HG03097 (cell line): ENCODE measurements at regions not wholly inside any gene's neighbourhood (a gene's known extent, or its start where the extent isn't known, plus 50 kb on each side); places are given as distances from the start of the nearest gene placed in this dataset.
"Not testable (repeated sequence)": the region's sequence is repeated elsewhere in the genome, so short reads cannot be mapped to it uniquely, and the experiment has no call there.

Source experiments
- ATAC-seq: cut with Tn5 transposase; IDR thresholded peaks from one replicate; pipeline ENCODE4 v1.9.1; 2021; ENCODE audit not compliant: unreplicated experiment, low FRiP score

DNA sequence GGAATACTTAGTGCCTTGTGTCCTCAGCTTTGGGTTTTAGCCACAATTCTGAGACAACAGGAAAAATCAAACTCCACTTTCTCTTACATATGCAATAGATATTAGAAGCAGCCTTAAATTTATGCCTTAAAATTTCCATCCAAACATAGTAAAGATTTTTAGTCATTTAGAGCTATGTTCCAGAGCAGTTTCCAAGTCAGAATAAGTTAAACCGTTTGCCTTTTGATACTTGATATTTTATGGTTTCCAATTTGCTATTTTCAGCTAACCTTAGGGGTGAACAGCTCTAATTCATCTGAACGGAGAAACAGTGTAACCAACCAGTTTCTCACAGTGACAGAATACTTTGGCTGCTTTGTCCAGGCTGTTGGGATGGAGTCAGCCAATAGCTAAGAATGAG, 125.8 kb upstream of the RXFP1 start:
- ATAC-seq, result no peak

DNA sequence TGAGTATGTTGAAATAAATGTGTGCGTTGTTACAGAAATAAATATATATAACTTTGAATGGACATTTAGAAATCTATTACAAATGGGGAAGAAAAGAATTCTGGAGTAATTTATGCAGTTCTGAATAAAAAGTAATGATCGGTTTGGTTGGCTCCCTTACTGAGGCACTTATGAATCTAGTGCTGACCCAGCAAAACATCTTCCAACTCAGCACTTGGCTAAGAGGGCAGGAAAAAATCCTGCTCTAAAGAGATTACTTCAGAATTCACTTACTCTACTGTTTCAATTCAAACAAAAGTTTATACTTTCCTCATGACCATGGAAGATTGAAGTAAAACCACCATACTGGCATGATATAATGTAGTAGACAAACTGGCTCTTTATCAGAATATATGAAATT, 123.9 kb upstream of the RXFP1 start:
- no peak for ATAC-seq

DNA sequence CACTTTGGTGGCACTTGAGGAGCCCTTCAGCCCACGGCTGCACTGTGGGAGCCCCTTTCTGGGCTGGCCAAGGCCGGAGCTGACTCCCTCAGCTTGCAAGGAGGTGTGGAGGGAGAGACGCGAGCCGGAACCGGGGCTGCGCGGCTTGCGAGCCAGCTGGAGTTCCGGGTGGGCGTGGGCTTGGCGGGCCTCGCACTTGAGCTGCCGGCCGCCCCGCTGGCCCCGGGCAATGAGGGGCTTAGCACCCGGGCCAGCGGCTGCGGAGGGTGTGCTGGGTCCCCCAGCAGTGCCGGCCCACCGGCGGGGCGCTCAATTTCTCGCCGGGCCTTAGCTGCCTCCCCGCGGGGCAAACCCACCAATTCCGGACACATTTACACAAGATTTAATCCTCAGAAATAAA, 113.7 kb upstream of the RXFP1 start:
- not testable (repeated sequence) for ATAC-seq

DNA sequence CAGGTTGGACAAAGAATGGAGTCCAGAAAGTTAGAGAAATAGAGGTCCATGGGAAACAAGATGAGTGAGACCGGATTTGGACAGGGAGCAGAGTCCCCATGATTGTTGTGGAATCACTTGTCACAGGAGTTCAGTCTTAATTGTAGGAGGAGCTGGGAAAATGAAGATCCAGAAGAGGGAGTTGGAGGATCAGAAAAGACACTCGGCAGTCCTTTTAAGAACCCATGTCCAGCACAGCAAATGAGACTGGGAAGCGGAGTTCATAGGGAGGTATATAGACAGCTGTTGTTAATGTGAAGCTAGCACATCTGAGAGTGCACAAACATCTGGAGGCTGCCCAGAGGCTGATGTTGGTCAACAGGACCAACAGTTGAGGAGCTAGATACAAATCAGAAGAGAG, 111.4 kb upstream of the RXFP1 start:
- no peak for ATAC-seq

DNA sequence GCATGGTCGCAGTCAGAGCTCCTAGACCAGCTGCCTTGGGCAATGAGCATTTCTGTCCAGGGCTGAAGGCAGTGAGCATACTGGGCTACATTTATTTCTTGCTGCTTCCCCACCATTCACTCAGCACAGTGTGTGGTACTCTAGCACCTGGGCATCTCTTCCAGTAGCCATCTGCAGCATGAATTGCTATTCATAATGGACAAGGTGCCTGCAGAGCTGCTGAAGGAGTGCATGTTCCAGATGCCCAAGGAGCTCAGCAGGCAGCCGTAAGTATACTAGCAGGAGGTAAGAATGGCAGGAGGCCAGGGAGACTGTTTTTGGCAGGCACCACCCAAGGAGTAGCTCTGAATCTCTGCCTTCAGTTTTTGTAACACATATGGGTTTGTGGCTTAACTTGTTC, 110.4 kb upstream of the RXFP1 start:
- no peak for ATAC-seq

DNA sequence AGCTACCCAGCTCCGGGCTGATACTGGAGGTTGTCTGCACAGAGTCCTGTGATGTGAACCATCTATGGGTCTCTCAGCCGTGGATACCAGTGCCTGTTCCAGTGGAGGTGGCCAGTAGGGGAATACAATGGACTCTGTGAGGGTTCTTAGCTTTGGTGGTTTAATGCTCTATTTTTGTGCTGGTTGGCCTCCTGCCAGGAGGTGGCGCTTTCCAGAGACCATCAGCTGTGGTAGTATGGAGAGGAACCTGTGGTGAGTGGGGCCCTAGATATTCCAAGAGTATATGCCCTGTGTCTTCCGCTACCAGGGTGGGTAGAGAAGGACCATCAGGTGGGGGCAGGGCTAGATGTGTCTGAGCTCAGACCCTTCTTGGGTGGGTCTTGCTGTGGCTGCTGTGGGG, 103.0 kb upstream of the RXFP1 start:
- ATAC-seq, result not testable (repeated sequence)

DNA sequence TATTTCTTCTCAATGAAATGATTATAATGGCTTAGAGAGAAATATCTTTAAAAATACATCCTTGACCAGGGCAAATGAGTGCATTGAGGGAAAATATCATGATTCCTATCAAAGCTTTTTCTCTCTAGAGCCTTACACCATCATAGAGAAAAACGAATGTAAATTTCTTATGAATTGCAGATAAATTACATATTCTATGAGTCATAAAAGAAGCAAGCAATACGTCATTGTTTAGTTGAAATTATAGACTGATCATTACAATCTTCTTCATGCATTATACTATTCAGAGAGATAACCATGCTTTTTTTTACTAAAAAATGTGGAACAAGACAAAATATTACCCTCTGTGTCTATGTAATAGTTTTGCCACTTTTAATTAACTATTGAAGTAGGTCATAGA, 100.9 kb upstream of the RXFP1 start:
- ATAC-seq, result no peak

DNA sequence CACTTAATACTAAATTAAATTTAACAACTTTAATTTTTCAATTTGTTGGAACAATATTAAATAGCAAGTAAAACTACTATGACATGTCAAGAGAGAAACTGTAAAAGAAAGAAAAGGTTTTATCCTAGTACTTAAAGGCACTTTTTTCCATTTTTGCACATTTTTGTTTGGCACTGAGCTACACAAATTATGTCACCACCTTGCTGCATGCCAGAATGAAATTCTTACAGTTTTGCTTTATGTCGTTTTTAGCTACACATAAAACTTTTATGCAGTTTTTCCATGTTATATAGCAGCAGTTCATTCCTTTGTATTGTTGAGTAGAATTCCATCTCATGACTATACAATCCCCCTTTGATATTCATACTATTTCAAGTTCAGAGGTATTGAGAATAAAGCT, 99.1 kb upstream of the RXFP1 start:
- no peak for ATAC-seq

DNA sequence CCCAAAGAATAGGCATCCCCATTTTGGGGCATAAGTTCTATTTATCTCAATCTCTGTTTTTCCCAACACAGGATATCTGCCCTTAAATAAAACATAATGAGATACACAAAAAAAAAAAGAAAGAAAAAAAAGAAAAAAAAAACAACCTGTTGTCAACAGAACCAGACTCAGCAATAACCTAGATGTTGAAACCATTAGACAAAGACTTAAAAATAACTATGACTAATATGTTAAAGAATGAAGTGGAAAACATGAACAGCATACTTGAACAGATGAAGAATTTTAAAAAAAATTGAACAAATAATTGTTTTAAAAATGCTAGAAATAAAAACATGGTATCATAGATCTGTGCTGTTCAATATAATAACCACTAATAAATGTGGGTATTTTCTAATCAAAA, 93.4 kb upstream of the RXFP1 start:
- ATAC-seq, result no peak

DNA sequence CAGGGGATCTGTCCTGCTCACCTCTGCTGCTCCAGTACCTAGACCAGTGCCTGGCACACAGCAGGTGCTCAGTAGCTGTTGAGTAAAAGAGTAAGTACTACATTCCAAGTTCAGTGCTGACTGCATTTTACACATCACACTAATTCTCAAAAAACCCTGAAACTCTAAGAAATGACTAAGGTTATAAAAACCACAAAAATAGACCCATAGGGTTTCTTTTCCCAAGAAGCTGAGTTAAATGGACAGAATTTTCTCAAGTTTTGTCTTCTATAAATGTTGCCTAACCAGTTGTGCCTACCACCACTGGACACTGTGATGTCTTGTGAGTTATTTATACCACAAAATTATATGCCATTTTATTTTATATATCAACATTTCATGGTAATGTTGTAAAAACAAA, 78.9 kb upstream of the RXFP1 start:
- no peak for ATAC-seq

DNA sequence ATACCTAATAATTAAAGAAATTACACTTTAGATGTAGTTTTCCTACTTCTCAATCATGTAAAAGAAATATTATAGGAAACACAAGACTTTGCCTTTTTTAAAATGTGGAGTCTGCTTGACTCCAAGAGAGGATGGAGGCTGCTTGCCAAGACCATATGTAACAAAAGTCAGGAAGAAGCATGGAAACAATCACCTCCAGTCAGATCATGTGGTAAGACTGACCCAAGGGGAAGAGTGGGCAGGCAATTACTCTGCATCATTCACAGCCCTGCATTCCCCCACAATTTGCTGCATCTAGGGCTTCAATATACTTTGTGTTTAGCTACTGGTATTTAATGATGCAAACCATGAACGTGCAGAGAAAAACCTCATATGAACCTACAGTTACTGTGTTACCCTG, 78.0 kb upstream of the RXFP1 start:
- no peak for ATAC-seq

DNA sequence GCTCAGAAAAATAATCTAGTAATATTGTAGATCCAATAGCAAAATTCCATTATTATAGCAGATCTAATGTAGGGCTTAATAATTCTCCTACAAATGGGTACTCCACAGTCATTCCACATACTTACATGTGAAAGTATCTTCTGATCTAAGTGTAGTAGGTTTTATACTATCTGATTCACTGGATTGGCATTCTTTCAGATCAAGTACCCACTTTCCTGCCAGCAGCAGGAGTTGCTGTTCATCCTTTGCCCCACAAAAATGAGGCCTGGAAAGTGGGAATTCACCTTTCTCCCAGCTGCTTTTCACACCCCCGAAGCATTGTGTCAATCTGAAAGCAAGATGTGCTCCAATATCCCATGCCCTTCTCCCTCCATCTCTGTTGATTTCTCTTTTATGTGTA, 77.1 kb upstream of the RXFP1 start:
- ATAC-seq, result no peak

DNA sequence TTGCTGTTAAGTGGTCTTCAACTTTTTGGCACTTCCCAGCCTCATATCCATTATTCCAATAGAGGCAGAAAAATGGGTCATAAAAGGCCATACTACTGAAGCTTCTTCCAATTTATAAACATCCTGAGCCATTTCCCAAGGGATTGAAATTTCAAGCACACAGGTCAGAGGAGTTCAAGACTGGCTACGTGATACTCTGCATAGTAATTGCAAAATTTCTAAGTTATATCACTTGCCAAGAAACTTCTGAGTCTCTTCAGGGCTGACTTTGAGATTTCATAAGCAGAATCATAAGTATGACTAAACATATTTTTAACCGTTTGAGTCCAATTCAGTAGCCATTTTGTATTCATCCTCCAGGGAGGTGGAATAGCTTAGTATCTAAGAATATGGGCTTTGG, 75.6 kb upstream of the RXFP1 start:
- no peak for ATAC-seq

DNA sequence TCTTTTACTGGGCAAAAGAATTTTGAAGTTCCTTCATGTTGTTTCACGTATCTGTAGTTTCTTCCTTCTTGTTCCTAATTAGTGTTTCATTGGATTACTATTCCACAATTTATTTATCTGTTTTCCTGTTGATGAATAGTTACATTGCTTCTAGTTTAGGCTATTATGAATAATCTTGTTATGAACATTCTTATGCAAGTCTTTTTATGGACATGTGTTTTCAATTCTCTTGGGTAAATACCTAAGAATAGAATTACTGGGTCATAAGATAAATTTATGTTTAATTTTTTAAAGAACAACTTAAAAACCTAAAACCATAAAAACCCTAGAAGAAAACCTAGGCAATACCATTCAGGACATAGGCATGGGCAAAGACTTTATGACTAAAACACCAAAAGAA, 70.9 kb upstream of the RXFP1 start:
- ATAC-seq, result no peak

DNA sequence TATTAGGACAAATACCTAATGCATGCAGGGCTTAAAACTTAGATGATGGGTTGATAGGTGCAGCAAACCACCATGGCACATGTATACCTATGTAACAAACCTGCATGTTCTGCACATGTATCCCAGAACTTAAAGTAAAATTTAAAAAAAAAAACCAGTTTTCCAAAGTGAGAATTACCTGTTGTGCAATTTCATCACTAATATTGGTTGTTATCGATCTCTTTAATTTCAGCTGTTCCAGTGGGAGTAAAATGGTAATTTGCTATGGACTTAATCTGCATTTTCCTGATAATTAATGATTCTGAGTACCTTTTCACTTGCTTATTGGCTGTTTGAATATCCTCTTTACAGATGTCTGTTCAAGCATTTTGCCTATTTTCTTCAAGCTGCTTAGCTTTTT, 69.6 kb upstream of the RXFP1 start:
- ATAC-seq, result not testable (repeated sequence)

DNA sequence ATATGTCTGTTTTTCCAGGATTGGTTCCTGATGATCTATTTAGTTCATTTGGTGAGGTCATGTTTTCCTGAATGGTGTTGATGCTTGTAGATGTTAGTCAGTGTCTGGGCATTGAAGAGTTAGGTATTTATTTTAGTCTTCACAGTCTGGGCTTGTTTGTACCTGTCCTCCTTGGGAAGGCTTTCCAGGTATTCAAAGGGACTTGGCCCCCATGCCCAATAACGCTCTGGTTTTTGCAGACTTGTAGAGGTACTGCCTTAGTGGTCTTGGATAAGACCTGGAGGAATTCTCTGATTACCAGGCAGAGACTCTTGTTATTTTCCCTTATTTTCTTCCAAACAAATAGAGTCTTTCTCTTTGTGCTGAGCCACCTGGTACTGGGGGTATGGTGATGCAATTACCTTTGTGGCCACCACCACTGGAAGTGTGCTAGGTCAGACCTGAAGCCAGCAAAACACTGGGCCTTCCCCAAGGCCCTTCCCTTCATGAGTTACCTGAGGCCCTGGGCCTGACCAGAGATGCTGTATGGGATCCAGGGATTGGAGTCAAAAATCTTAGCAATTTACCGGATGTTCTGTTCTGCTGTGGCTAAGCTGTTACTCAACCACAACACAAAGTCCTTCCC, 63.3 kb upstream of the RXFP1 start:
- ATAC-seq, result no peak

DNA sequence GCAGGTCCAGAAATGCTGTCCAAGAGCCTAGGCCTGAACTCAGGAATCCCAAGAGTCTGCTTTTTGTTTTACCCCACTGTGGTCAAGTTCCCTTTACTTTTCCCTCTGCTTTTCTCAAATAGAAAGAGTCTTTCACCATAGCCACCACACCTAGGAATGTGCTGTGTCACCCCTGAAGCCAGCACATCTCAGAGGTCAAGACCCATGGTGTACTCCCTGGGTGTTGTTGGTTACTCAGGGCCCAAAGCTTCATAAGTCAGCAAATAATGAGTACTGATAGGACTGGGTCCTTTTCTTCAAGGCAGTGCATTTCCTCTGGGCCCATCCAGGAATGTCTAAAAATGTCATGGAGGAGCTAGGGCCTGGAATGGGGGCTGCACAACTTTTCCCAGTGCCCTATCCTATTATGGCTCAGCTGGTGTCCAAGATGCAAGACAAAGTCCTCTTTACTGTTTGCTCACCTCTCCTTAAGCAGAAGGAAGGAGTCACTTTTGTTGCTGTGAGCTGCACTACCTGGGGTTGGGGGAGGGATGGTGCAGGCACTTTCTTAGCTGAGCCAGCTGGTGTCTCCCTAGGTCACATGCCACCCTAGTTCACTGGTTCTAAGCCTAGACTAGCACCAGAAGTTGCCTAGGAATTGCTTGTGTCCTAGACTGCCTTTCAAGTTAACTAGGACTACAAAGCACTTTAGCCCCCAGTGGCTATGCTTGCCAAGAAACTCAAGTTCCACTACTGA, 62.4 kb upstream of the RXFP1 start:
- ATAC-seq, result no peak

DNA sequence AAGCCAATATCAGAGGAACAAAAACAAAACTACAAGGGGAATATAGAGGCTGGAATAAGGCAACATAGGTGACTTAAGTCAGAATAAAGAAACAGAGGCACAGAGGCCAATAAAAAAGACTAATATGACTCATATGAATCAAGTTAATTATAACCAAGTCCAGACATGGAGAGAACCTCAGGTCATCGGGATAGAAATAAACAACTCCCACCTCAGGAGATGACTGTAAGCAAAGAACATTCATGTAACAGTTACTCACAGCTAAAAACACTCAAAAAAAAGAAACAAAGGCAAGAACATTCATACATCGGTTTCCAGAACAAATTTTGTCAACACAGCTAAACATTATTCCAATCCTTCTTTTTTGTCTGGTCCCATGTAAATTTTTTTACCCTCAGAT, 60.3 kb upstream of the RXFP1 start:
- ATAC-seq, result no peak

DNA sequence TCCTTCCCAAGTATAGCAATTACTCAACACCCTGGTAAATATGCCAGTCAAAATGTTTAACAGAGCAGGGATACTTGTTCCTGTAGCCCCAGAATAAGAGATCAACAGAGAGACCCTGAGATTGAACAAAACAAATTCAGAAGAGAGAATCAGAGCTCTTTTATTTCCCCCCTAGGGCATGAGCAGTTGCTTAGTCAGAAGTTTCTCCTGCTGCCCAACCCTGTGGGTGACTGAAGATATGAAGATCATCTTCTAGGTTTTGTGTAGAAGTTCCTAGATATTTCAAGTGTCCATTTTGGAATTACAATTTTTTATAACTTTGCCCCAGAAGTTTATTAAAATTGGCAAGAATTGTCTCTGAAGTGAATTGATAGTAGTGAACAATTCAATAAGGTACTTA, 59.1 kb upstream of the RXFP1 start:
- ATAC-seq, result no peak
